WTC11 (cell line): ENCODE measurements at regions not wholly inside any gene's neighbourhood (a gene's known extent, or its start where the extent isn't known, plus 50 kb on each side); places are given as distances from the start of the nearest gene placed in this dataset.

Source experiments
- ATAC-seq: fragments of 200-7000 bp; cut with Tn5 transposase; 2 replicates; pipeline ENCODE4 v1.10.0; 2021; ENCODE audit warnings: mild to moderate bottlenecking, moderate library complexity
- CTCF ChIA-PET: fragments of 300-600 bp; sonication (Branson Sonifier 250); formaldehyde crosslinking; loops from one replicate; lab custom pipeline; 2021; ENCODE audit warnings: antibody characterized with exemption; lab: Charles Lee
- POLR2A ChIA-PET: fragments of 350-600 bp; sonication (Branson Sonifier 250); formaldehyde crosslinking; loops from one replicate; lab custom pipeline; 2021; ENCODE audit warnings: antibody characterized with exemption; lab: Charles Lee
- DNase-seq: peaks from one replicate; pipeline ENCODE4 v3.0.0; 2021; ENCODE audit warnings: low spot score
- H3K27ac Mint-ChIP-seq: 2 replicates; pipeline ENCODE4 v1.8.0; 2021; ENCODE audit warnings: mixed read lengths
- H3K27me3 Mint-ChIP-seq: 2 replicates; pipeline ENCODE4 v1.8.0; 2021; ENCODE audit warnings: low read depth, mild to moderate bottlenecking, moderate library complexity, mixed read lengths
- H3K36me3 Mint-ChIP-seq: 2 replicates; pipeline ENCODE4 v1.8.0; 2021; ENCODE audit warnings: mixed read lengths
- H3K4me1 Mint-ChIP-seq: 2 replicates; pipeline ENCODE4 v1.8.0; 2022; ENCODE audit warnings: mixed read lengths
- H3K4me3 Mint-ChIP-seq: 2 replicates; pipeline ENCODE4 v1.8.0; 2021; ENCODE audit warnings: mild to moderate bottlenecking, moderate library complexity, mixed read lengths
- H3K9me3 Mint-ChIP-seq: 2 replicates; pipeline ENCODE4 v1.8.0; 2021; ENCODE audit warnings: mixed read lengths
- CREB1 ChIP-seq: sonication (generic); formaldehyde crosslinking; IDR thresholded peaks from 2 replicates; pipeline ENCODE4 v1.8.0; 2023; ENCODE audit warnings: mild to moderate bottlenecking, missing genetic modification reagents
- ETV6 ChIP-seq: sonication (generic); formaldehyde crosslinking; IDR thresholded peaks from 2 replicates; pipeline ENCODE4 v1.8.1; 2022; ENCODE audit warnings: mild to moderate bottlenecking, missing genetic modification reagents
- FOXK1 ChIP-seq: sonication (generic); formaldehyde crosslinking; IDR thresholded peaks from 2 replicates; pipeline ENCODE4 v1.8.0; 2022; ENCODE audit warnings: mild to moderate bottlenecking, moderate library complexity, missing genetic modification reagents
- NFATC4 ChIP-seq: fragments of 250-450 bp; sonication (Bioruptor Pico); IDR thresholded peaks from 2 replicates; pipeline ENCODE4 v1.9.0; 2021; ENCODE audit warnings: mild to moderate bottlenecking
- NR2C2 ChIP-seq: sonication (generic); formaldehyde crosslinking; IDR thresholded peaks from 2 replicates; pipeline ENCODE4 v1.8.0; 2022; ENCODE audit warnings: mild to moderate bottlenecking, missing genetic modification reagents
- RORB ChIP-seq: fragments of 250-450 bp; sonication (Bioruptor Pico); IDR thresholded peaks from 2 replicates; pipeline ENCODE4 v1.9.0; 2021; ENCODE audit warnings: mild to moderate bottlenecking
- ZBTB21 ChIP-seq: sonication (generic); formaldehyde crosslinking; IDR thresholded peaks from 2 replicates; pipeline ENCODE4 v1.8.1; 2023; ENCODE audit warnings: mild to moderate bottlenecking, missing genetic modification reagents, borderline replicate concordance
- ZNF317 ChIP-seq: sonication (generic); formaldehyde crosslinking; IDR thresholded peaks from 2 replicates; pipeline ENCODE4 v1.8.1; 2023; ENCODE audit warnings: low read depth, mild to moderate bottlenecking, moderate library complexity, missing genetic modification reagents, borderline replicate concordance
- TF ChIP-seq, protein P1 (sequence below): fragments of 250-450 bp; sonication (Bioruptor Pico); IDR thresholded peaks from 2 replicates; pipeline ENCODE4 v2.1.2; 2022; ENCODE audit warnings: mild to moderate bottlenecking, moderate library complexity
- TF ChIP-seq, protein P2 (sequence below): fragments of 250-450 bp; sonication (Bioruptor Pico); conservative IDR thresholded peaks from 2 replicates; pipeline ENCODE4 v1.9.0; 2021; ENCODE audit warnings: mild to moderate bottlenecking
- TF ChIP-seq, protein P3 (sequence below): sonication (generic); formaldehyde crosslinking; IDR thresholded peaks from 2 replicates; pipeline ENCODE4 v1.8.1; 2022; ENCODE audit warnings: low read depth, missing genetic modification reagents, borderline replicate concordance
- TF ChIP-seq, protein P4 (sequence below): sonication (generic); formaldehyde crosslinking; IDR thresholded peaks from 2 replicates; pipeline ENCODE4 v1.8.1; 2022; ENCODE audit warnings: low read depth, mild to moderate bottlenecking, moderate library complexity, missing genetic modification reagents, borderline replicate concordance
- TF ChIP-seq, protein P5 (sequence below): sonication (generic); formaldehyde crosslinking; IDR thresholded peaks from 2 replicates; pipeline ENCODE4 v1.8.0; 2022; ENCODE audit warnings: missing genetic modification reagents

DNA sequence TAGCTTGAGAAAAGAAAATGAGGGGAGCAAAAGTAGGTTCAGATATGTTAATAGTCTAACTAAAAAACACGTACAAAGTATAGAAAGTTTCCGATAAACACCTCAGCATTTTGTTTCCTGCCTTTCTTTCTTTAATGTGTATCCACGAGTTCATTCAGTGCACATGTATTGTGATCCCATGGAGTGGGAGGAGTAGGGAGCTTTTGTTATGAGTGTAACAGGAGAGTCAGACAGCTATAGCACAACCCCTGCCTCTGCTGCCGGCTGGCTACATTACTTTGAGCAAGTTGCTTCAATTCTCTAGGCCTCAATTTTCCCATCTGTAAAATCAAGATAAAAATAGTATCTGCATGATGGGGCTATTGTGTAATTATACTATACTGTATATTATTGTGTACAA, 249.2 kb upstream of the FIGN start:
- Mint-ChIP-seq H3K4me1 (peaks cover 4% of the 10 kb centered on the region; the same call in 1 of the 2 replicates), H3K9me3 (no peaks in the 10 kb centered on the region), H3K27ac (no peak overlapping the region), H3K27me3 (no peaks in the 10 kb centered on the region), H3K36me3 (no peaks in the 10 kb centered on the region), H3K4me3 (no peak overlapping the region)
- DNase-seq, result no peak
- ChIA-PET POLR2A (no interaction called here), CTCF (interaction anchor here (1.0 kb wide), 1 partner anchor 106 kb away, joined by 3 read pairs; no protein-coding TSS in a partner anchor)
- TF ChIP-seq NR2C2 (CRISPR knock-in tag) (no peak), FOXK1 (CRISPR knock-in tag) (no peak), ZBTB21 (CRISPR knock-in tag) (no peak)
- no peak for ATAC-seq

DNA sequence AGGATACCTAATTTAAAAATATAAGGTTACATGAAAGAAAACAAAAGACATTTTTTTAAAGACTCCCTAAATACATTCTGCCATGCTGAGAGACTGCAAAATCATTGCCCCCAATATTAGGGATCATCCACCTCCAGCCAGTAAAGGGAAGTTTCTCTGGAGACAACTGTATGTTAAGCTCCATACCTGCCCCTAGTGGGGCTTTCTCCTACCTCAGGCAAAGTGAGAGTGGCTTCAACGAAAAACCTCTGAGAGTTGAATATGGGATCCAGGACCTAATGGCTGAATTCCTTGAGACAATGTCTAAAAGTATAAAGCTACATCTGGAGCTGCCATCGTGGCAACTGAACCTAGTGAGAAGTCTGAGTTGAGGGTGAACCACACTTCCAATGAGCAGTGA, 248.1 kb upstream of the FIGN start:
- CTCF ChIA-PET, result interaction anchor here (1.4 kb wide), 1 partner anchor 105 kb away, joined by 3 read pairs; no protein-coding TSS in a partner anchor
- no peak for DNase-seq
- no peak for TF ChIP-seq RORB (CRISPR knock-in tag)
- TF ChIP-seq, protein P1, sequence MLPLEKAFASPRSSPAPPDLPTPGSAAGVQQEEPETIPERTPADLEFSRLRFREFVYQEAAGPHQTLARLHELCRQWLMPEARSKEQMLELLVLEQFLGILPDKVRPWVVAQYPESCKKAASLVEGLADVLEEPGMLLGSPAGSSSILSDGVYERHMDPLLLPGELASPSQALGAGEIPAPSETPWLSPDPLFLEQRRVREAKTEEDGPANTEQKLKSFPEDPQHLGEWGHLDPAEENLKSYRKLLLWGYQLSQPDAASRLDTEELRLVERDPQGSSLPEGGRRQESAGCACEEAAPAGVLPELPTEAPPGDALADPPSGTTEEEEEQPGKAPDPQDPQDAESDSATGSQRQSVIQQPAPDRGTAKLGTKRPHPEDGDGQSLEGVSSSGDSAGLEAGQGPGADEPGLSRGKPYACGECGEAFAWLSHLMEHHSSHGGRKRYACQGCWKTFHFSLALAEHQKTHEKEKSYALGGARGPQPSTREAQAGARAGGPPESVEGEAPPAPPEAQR, result no peak
- TF ChIP-seq ETV6 (CRISPR knock-in tag), result no peak
- no peak for TF ChIP-seq ZBTB21 (CRISPR knock-in tag)
- TF ChIP-seq ZNF317 (CRISPR knock-in tag), result no peak
- no peak for TF ChIP-seq CREB1 (CRISPR knock-in tag)
- TF ChIP-seq, protein P2, sequence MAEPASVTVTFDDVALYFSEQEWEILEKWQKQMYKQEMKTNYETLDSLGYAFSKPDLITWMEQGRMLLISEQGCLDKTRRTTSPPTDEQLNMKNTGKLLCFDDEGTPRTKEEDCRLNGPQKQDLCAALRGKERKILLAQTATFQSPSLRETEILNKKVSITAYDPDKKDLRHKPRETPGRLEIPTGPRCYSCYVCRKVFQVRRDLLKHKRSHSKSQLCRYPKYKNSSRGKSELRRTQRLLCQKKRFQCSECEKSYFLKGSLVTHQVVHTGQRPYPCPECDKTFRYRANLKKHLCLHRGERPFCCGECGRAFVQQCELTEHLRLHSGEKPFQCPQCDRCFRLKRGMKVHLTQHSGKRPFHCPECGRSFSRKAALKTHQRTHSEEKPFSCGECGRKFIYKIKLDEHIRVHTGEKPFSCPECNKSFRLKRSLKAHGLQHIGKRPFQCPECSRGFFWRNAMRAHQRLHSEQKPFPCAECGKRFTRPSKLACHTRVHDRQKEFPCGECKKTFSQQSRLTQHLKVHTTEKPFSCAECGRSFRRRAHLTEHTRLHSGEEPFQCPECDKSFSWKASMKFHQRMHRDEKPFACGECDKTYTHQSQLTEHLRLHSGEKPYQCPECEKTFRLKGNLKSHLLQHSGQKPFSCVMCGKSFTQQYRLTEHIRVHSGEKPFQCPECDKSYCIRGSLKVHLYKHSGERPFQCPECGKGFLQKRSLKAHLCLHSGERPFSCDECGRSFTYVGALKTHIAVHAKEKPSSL (CRISPR knock-in tag), result no peak
- TF ChIP-seq, protein P3, sequence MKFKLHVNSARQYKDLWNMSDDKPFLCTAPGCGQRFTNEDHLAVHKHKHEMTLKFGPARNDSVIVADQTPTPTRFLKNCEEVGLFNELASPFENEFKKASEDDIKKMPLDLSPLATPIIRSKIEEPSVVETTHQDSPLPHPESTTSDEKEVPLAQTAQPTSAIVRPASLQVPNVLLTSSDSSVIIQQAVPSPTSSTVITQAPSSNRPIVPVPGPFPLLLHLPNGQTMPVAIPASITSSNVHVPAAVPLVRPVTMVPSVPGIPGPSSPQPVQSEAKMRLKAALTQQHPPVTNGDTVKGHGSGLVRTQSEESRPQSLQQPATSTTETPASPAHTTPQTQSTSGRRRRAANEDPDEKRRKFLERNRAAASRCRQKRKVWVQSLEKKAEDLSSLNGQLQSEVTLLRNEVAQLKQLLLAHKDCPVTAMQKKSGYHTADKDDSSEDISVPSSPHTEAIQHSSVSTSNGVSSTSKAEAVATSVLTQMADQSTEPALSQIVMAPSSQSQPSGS (CRISPR knock-in tag), result no peak
- TF ChIP-seq NFATC4 (CRISPR knock-in tag), result no peak
- TF ChIP-seq, protein P4, sequence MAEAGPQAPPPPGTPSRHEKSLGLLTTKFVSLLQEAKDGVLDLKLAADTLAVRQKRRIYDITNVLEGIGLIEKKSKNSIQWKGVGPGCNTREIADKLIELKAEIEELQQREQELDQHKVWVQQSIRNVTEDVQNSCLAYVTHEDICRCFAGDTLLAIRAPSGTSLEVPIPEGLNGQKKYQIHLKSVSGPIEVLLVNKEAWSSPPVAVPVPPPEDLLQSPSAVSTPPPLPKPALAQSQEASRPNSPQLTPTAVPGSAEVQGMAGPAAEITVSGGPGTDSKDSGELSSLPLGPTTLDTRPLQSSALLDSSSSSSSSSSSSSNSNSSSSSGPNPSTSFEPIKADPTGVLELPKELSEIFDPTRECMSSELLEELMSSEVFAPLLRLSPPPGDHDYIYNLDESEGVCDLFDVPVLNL (CRISPR knock-in tag), result no peak
- TF ChIP-seq, protein P5, sequence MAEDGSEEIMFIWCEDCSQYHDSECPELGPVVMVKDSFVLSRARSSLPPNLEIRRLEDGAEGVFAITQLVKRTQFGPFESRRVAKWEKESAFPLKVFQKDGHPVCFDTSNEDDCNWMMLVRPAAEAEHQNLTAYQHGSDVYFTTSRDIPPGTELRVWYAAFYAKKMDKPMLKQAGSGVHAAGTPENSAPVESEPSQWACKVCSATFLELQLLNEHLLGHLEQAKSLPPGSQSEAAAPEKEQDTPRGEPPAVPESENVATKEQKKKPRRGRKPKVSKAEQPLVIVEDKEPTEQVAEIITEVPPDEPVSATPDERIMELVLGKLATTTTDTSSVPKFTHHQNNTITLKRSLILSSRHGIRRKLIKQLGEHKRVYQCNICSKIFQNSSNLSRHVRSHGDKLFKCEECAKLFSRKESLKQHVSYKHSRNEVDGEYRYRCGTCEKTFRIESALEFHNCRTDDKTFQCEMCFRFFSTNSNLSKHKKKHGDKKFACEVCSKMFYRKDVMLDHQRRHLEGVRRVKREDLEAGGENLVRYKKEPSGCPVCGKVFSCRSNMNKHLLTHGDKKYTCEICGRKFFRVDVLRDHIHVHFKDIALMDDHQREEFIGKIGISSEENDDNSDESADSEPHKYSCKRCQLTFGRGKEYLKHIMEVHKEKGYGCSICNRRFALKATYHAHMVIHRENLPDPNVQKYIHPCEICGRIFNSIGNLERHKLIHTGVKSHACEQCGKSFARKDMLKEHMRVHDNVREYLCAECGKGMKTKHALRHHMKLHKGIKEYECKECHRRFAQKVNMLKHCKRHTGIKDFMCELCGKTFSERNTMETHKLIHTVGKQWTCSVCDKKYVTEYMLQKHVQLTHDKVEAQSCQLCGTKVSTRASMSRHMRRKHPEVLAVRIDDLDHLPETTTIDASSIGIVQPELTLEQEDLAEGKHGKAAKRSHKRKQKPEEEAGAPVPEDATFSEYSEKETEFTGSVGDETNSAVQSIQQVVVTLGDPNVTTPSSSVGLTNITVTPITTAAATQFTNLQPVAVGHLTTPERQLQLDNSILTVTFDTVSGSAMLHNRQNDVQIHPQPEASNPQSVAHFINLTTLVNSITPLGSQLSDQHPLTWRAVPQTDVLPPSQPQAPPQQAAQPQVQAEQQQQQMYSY (CRISPR knock-in tag), result no peak
- TF ChIP-seq, all 79 proteins: peak for 0
- H3K36me3 Mint-ChIP-seq, result no peaks in the 10 kb centered on the region
- no peaks in the 10 kb centered on the region for H3K27me3 Mint-ChIP-seq
- peak; percentile 44; the same call in 1 of the 2 replicates for ATAC-seq
- no peaks in the 10 kb centered on the region for H3K9me3 Mint-ChIP-seq
- POLR2A ChIA-PET, result no interaction called here
- no peak overlapping the region for H3K4me3 Mint-ChIP-seq
- no peak overlapping the region for H3K27ac Mint-ChIP-seq
- H3K4me1 Mint-ChIP-seq, result peaks cover under 1% of the 10 kb centered on the region; the same call in 1 of the 2 replicates
